ENCODE measurements at regions not wholly inside any gene's neighbourhood (a gene's known extent, or its start where the extent isn't known, plus 50 kb on each side); places are given as distances from the start of the nearest gene placed in this dataset.
A peak's percentile ranks its signal among the peaks of the same experiment; 100 is the strongest.
"Not testable (repeated sequence)": the region's sequence is repeated elsewhere in the genome, so short reads cannot be mapped to it uniquely, and the experiment has no call there.

DNA sequence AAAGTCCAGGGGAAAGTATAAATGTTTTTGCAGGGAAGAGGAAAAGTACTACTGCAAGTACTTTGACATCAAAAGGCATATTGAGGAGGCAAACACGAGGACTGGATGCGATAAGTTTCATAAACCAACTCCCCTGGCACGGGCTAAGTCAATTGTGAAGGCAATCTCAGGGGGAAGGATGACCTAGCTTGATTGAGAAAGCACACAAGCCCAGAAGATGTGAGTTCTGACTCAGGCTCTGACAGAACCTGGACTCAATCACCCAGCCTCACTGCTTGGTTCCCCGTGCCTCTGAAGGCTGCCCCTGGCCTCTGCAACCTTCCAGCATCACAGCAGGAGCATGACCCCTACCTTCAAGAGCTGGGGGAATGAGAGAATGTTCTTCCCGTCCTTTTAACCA is 93.2 kb upstream of the ZNF438 start:
- DNase-seq: no peak

DNA sequence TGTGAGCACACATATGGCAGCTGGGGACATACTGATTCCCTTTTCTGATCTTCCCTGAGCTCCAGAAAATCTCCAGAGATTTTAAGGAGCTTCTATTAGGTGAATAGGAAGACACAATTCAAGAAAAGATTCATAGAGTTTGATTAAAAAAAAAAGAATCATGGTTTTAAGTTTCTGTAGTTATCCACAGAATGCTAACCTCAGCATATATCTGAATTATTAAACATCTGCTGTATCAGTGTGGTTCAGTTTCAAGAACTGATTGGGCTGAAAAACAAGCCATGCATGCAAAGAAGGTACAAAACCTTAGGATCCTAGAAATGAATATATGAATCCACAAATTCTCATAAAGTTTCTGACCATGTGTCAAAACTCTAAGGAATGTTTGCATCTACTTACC is 94.1 kb upstream of the ZNF438 start:
- DNase-seq: no peak

DNA sequence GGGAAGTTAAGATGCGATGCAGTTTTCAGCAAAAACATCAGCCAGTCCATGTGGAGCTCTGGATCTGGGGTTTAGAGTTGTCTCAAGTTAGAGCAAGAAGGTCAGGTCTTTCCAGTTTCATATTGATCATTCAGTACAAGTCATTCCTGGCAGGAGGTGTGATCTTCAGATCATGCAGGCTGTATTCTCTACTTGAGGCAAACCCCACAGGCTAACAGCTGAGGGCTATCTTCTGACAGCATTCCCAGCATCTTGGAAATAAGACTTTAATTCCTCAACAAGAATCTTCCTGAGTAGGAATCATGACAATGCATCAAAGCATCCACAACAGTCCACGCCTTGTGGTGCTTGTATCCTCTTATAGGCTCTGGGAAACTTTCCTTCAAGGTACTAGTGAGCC is 94.9 kb upstream of the ZNF438 start:
- no peak for DNase-seq

DNA sequence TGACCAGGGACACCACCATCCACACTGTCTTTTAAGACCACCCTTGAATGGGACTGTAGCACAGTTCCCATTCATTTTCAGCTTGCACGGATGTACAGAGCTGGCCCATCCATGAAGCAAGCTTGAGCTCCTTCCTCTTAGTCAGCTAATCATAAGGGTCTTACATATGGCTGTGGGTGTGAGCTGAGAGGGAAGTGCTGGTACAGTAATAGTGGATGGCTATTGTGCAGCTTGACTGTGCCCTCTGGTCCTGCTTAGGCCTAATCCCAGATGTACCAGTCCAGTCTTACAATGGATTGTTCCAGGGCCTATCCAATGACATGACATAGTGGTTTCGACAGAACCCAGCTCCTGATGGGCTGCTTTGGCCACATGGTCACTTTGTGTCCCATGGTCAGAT is 96.9 kb upstream of the ZNF438 start:
- no peak for DNase-seq

DNA sequence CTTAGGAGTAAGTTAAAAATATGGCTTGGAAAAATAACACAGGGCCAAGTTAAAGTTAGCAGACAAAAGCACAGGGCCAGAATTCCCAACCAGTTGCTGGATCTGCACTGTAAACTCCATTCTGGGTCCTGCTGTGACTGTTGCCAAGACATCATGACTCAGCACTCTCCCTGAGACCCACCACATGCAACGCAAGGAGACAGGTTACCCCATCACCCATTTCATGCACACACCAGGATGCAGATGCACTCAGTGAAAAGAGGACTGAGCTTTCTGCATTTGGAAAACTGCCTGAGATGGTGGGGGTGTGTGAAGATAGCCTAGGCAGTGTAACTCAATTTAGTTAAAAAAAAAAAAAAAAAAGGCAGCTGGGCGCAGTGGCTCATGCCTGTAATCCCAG is 97.6 kb upstream of the ZNF438 start:
- DNase-seq: no peak

DNA sequence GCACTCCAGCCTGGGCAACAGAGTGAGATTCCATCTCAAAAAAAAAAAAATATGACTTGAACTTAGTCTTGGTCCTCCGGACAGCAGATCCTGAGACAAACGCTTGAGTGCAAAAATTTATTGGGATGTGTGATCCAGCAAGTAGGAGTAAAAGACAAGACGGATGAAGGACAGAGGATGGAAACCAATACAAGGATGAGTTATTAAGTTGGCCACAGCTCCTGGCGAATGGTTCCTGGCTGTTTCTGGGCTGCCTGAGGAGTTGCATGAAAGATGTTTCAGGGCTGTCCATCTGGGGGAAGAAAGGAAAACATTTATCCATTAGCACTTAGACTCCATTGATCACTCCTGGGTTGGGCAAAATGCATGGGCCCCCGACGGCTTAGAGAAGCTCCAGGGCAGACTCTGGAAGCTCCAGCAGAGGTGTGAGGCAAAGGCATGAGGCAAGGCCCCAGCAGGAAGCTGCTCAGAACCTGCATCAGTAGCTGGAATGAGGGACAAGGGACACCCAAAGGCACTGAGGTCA is 98.3 kb upstream of the ZNF438 start:
- no peak for DNase-seq

DNA sequence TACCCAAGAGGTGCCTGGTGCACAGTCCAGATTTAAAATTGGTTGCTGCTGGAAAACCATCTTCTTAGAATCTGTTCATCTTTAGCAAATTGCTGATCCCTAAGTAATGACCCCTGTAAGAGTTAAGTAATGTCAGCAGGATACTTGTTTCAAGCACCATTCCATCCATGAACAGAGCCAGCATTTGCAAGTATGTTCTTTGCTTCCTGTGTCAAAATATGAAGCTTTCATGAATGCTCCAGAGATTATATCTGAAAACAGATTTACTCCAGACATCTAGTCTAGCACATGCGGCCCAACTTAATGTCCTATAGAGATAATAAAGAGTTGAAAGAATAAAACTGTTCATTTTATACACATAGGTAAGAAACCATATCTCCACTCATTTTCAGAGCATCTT is 98.7 kb upstream of the ZNF438 start:
- no peak for DNase-seq

DNA sequence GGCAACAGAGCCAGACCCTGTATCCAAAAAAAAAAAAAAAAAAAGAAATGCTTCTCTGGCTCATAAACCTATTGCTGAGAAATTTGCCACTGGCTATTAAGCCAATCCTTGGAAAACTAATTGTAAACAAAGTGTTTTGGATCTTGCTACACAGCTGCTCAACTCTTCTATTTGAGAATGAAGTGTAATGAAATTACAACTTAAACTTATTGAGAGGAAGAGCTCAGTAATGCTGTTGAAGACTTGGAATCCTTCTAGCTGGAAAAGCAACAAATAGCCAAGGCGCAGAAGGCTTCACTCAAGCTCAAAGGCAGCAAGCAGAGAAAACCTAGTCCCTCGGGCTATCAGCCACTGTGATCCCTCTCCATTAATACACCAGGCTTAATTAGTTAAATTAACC is 99.6 kb upstream of the ZNF438 start:
- no peak for DNase-seq

DNA sequence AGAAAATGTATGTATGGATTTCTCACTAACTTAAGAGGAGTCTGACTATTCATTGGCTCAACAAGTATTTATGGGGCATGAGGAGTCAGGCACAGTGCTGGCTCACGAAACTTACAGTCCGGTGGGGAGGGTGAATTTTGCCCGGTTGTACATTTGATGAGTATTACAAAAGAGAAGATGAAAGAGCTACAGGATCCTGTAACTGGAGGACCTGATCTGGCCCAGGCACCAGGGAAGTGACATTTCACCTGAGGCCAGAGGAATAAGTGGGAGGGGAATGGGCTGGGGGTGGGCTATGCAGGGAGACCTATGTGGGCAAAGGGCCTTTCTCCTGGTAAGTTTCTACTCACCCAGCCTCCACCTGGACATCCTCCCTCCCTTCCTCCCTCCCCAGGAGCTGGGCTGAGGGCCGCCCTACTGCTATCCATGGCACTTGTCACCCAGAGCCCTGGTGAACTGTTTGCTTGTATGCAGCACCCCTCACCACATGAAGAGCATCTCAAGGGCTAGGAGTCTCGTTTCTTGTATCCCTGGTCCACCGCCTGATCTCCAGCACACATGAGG is 101.1 kb upstream of the ZNF438 start:
- DNase-seq: no peak

DNA sequence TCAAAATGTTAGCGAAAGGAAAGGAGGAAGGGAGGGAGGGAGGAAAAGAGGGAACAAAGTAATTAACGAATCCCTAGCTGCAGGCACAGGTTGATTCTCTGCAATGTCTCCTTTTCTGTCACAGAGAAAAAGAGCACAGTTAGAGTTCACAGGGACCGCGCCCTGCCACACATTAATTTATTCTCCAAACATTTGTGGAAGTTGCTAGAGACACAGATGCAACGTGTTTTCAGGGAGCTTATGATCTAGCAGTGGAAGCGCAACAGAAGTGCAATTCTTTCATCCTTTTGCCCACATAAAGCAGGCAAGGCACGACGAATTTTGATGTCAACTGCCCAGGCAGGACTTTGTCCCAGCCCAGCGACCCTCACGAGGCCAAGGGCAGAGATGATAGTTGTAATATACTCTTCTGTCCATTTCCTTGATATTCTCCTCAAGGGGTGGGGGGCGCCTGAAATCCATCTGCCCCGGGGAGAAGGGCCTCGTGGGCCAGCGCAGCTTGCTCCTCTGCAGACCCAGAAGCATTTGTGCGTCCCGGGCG is 101.7 kb upstream of the ZNF438 start:
- no peak for DNase-seq

DNA sequence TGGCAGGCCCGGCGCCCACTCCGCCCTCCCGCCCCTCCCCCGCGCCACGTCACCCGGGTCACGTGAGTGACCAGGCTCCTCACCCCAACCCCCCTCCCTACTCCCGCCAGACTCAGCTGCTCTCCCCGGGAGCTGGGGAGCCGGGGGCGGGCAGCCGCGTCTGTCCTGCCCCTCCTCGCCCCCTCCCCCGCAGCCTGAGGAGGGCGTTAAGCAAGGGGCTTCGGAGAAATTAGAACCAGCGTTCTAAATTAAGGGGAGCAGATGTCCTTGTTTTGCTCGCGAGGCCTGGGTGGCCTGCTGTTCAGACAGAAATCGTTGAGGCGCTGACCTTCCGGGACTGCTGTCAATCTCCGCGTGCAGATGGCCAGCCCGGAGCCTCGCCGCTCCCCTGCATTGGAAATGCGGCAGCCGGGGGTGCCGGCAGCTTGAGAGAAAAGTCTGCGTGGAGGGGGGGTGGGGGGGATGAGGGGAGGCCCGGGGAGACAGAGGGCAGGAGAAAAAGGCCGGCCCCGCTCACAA is 102.2 kb upstream of the ZNF438 start:
- DNase-seq: peak; percentile 47

DNA sequence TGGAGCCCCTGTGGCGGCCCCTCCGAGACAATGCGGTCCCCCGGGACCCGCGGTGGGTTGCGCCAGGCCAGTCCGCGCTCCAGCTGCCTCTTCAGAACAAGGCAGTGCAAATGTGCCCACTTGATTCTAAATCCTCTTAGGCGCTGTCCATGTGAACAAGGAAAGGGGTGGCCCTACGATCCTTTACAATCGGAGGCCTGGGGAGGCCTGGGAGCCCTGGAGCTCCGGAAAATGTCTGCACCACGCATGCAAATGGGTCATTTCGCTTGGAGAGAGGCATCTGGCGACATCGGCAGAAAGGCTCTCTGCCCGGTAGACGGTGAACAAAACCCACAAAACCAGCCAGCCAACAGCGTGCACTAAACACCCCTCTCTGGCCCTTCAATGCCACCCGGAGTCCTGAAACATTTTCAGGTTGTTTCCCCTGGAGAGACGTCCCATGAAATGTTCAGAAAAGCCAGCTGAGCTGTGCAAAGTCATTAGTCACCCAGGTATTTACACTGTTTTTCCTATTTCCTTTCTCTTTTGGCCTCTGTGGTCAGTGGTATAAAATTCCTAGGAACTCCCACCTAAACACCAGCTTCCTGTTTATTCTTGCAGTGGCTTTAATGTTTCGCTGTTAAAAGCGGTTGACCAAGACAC is 102.8 kb upstream of the ZNF438 start:
- no peak for DNase-seq

DNA sequence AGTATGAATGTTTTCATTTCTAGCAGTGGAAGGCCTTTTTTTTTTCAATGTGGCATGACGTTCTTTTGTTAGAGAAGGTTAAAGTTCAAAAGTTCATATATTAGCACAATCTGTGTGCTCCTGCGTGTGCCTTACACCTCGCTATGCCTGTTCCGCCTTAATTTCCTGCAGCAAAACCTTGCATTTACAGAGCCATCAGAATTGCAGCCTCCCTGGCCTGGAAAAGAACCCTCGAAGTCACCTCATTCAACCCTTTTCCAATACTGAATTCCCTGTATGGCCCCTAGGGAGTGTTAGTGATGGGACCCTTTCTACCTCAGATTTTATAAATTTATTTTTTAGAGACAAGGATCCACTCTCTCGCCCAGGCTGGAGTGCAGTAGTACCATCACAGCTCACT is 103.5 kb upstream of the ZNF438 start:
- DNase-seq: no peak

DNA sequence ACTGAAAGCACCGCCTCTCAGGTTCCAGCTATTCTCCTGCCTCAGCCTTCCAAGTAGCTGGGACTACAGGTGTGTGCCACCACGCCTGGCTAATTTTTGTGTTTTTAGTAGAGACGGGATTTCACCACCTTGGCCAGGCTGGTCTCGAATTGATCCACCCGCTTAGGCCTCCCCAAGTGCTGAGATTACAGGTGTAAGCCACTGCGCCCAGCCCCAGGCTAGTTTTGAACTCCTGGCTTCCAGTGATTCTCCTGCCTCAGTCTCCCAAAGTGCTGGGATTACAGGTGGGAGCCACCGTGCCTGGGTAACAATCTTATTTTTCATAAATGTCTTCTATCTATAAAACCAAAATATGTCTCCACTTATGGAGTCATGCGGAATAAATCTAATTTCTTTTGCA is 104.1 kb upstream of the ZNF438 start:
- not testable (repeated sequence) for DNase-seq

DNA sequence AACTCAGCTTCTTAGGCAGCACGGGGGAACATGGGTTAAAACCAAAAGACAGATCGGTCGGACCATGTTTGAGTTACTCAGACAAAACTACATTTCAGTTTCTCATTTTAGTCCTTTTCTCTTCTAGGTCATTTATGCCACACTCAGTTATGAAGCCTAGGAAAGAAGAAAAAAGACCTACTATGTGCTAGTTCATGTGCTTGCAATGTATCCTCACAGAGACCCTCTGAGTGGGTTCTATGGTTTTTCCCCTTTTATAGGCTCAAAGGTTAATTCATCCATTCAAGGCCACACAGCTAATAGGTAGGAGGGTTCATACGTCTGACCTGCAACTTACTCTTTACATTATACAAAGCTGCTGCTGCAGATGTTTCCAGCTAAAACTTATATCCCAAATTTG is 104.7 kb upstream of the ZNF438 start:
- DNase-seq: no peak

DNA sequence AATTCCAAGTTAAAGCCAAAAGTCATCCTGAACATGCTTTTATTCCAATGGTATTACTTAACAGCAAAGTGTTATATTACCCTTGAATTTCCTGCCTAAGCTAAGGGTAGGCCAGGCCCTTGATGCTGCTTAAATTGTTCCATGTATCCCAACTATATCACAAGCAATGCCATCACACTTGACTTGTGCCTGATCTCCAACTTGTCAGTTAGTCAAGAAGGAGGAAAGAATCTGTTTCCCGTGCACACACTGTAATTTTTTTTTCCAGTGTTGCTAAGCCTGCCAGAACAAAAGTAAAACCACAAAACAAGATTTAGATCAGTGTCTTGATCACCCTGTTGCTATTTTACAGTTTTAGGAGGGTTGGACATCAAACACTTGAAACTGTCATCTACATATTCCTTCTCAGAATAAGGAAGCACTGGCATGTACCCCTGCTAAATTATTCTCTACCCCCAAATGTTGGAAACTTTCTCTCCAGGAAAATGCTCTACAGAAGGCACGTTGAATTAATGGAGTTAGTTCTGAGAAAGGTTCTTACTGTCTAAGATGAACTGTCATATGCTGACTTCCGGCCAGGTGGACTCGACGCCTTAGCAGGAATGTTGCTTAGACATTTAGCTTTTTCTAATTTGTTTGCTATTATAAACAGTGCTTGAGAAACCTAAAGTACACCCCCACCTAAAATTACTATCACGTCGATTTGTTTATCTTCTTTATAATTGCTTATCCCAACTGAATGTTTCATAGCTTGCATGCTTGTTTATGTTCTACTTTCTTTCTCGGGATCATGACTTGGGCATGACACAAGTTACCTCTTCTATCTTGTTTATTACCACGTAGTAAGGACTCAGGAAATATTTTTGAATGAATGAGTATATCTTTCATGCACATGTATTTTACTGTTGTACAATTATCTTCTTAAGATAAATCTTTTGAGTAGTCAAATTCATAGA is 105.5 kb upstream of the ZNF438 start:
- no peak for DNase-seq

DNA sequence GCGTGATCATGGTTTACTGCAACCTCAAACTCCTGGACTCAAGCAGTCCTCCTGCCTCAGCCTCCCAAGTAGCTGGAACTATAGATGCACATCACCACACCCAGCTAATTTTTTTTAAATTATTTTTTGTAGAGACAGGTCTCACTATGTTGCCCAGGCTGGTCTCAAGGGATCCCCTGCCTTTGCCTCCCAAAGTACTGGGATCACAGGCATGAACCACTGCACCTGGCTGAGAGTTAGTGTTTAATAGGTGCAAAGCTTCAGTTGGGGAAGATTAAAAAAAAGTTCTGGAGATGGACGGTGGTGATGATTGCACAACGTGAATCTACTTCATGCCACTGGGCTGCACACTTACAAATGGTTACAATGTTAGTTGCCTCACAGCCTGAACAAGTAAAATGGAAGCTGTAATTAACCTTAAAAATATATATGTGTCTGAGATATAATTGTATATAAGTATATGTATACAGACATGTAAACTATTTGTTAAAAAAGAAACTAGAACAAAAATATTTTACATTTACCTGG is 106.4 kb upstream of the ZNF438 start:
- DNase-seq: no peak

DNA sequence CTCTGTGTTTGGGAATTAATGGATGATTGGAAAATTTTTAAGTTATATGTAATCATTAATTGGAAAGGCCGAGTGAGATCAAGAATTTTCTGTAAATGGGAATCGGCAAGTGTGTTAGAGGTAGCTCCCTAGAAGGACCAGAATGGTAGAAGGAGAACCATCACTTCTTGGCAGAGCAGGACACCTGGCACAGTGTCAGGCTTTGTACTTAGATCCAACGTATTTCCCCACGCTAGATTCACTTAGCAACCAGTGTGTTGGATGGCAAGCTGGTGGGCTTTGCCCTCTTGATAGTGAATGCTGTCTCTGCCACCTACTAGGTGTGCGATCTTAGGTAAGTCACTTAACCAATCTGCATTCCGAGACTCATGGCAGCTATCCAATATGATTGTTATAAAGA is 107.8 kb upstream of the ZNF438 start:
- no peak for DNase-seq

DNA sequence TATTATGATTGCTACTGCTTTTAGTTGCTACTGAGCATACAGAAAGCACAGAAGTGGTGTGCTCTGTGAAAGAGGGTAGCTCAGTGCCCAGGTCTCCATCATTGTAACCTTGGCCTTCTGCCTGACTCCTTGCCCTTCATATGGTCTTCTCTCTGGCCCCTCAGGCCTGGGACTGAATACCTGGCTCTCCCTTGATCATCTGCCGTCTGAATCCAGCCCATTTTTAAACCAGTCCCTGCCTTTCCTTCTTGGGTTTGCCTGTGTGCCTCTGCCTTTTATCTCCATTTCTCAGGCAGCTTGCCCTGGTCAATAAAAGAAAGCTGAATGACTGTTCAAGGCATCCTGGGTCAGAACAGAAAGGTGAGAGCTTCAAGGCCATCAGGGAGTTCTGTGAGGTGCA is 109.1 kb upstream of the ZNF438 start:
- DNase-seq: no peak

DNA sequence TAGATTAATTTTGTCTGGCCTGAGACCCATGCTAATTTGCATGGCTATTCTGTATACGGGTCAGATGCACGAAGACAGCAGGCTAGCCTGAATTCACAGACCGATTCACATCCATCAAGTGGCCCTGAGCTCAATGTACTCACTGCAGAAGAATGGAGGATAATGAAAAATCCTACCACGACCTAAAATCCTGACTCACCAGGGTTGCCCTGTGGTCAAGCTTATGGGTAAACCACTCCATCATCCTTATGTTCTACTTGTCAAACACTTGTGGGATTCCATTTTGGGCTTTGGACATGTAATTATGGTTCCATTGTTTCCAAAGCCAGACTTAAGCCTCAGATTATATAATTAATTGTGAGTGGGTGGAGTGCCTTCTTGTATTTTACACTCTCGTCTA is 110.4 kb upstream of the ZNF438 start:
- DNase-seq: no peak

DNA sequence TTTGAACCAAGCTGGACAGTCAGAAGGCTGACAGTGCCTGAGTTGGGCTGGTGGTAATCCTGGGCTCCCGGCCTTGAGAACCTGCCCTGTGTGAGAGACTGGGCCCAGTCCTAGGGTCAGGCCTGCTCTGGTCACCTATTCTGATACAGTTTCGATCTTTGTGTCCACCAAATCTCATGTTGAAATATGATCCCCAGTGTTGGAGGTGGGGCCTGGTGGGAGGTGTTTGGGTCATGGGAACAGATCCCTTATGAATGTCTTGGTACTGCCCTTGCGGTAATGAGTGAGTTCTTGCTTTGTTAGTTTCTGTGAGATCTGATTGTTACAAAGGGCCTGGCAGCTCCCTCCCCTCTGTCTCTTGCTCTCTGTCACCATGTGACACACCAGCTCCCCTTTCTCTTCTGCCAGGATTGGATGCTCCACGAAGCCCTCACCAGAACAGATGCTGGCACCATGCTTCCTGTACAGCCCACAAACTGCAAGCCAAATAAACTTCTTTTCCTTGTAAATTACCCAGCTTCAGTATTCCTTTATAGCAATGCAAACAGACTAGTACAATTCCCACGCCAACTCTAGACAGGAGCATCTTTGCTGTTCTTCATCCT is 111.8 kb upstream of the ZNF438 start:
- DNase-seq: no peak

DNA sequence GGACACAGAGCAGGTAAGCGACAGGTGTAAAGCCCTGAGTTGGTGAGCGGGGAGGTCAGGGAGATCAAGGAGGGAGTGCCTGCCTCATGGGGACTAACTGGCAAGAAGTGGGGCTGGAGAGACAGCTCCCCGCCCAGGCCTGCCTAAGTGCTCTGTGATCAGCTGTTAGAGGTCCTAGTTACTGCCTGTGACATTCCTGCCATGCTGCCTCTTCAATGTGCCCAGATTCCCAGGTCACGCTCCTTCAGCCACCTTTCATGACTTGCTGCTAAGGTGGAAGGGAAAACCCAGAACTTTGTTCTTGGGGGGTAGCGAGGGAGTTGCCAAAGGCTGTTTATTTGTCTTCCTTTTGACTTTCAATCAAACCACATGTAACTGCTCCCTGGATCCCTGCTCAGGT is 114.3 kb upstream of the ZNF438 start:
- no peak for DNase-seq
